ENCODE measurements at regions not wholly inside any gene's neighbourhood (a gene's known extent, or its start where the extent isn't known, plus 50 kb on each side); places are given as distances from the start of the nearest gene placed in this dataset.

DNA sequence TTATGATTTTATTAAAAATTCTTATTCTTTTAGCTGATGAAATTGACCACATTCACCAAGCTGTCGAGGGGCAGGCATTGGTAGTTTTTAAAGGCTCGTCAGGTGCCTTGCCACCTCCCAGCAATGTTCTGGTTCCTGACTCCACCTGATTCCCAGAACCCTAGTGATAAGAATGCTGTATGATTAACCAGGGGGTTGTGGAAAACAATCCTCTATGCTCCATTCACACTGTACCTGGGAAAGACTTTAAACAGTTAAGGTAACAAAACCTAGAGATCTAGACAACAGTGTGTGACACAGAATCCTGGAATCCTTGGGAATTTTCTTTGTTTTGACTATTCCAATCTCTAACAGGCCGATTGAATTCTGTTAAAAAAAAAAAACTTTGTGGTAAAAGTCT, 165.7 kb upstream of the OLIG3 start:
- TF ChIP-seq EZH2 (IDR thresholded peaks at IDR 0.05) (no peak), POLR2AphosphoS5 (IDR thresholded peaks at IDR 0.05; ENCODE audit: borderline replicate concordance, low read depth, low read length) (no peak)
